Fibroblast of pulmonary artery (primary cell): ENCODE measurements at regions not wholly inside any gene's neighbourhood (a gene's known extent, or its start where the extent isn't known, plus 50 kb on each side); places are given as distances from the start of the nearest gene placed in this dataset.

Experiments
- DNase-seq: peaks from one replicate; pipeline ENCODE4 v3.0.0-alpha.2; 2010; ENCODE audit warnings: low read depth
- H3K4me3 ChIP-seq: replicated peaks from 2 replicates; pipeline ENCODE4 v1.5.1; 2011; ENCODE audit warnings: low read depth, mild to moderate bottlenecking, control low read depth, low read length, moderate library complexity
- CTCF ChIP-seq: IDR thresholded peaks from 2 replicates; pipeline ENCODE4 v1.5.1; 2011; ENCODE audit warnings: mild to moderate bottlenecking, control low read depth, low read length, inconsistent platforms; ENCODE audit errors: missing control alignments

DNA sequence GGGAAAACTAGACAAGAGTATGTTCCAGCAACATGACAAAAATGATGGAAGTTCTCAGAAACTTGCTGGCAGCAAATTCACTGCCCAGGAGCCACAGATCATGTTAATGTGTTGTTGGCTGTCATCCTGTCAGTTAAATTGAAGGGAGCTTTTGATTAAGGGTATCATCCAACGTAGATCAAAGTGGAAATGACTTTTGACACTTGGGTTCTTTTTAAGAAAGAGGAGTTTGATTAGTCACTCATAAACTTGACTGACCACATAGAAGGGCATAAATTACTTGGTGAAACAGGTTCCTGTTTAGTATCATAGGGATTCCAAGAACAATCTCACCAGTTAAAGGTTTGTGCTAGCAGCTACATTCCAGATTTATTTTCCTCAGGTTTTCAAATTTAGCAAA, 288.7 kb downstream of the CSNK1G3 start:
- DNase-seq: no peak
- H3K4me3 ChIP-seq: no peak overlapping the region
- no peak for TF ChIP-seq CTCF

DNA sequence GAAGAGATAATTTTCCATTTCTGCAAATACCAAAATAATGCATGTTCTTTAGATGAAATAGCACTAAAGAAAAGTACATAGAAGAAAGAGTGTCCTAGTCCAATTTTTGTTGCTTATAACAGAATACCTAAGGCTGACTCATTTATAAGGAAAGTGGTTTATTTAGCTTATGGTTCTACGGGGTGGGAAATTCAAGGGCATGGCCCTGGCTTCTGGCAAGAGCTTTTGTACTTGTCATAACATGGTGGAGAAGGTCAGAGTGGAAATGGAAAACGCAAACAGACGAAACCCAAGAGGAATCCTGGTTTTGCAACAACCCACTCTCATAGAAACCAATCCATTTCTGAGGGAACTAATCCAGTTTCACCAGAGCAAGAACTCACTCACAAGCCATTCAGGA, 283.7 kb downstream of the CSNK1G3 start:
- DNase-seq: no peak
- no peak for TF ChIP-seq CTCF
- no peak overlapping the region for H3K4me3 ChIP-seq

DNA sequence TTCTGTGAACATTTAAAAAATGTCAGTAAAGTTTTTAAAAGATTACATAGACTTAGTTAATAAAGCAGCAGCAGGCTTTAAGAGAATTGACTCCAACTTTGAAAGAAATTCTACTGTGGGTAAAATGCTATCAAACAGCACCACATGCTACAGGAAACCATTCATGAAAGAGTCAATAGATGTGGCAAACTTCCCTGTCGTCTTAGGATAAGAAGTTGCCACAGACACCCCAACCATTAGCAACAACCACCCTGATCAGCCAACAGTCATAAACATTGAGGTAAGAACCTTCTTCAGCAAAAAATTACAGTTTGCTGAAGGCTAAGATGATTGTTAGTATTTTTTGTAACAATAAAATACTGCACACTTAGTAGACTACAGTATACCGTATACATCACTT, 278.2 kb downstream of the CSNK1G3 start:
- no peak for TF ChIP-seq CTCF
- H3K4me3 ChIP-seq: no peak overlapping the region
- no peak for DNase-seq

GRCh38 chr5:123787635-123788034, 275.7 kb downstream of the CSNK1G3 start:
- H3K4me3 ChIP-seq: no peak overlapping the region
- DNase-seq: no peak
- TF ChIP-seq CTCF: no peak

- no peak overlapping the region for H3K4me3 ChIP-seq
- TF ChIP-seq CTCF: no peak
- no peak for DNase-seq
Measured at GRCh38 chr5:123787136-123787535, 275.2 kb downstream of the CSNK1G3 start.

DNA sequence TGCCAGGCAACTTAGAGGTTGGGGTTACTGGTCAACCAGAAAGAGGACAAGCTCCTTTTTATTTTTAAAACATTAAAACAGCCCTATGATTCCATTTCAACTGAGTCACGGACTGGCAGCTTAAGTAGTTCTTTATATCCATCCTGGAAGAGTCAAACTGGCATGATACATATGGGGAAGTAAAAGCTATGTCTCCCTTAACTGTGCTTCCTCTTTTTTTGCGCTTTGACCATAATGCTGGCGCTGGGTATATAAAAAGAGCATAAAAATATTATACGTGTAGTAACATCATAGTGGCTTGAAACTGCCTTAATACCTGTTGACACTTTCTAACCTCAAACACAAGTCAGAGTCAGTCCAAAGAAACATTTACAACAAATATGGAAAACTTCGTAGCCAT, 274.4 kb downstream of the CSNK1G3 start:
- no peak for DNase-seq
- no peak overlapping the region for H3K4me3 ChIP-seq
- no peak for TF ChIP-seq CTCF

DNA sequence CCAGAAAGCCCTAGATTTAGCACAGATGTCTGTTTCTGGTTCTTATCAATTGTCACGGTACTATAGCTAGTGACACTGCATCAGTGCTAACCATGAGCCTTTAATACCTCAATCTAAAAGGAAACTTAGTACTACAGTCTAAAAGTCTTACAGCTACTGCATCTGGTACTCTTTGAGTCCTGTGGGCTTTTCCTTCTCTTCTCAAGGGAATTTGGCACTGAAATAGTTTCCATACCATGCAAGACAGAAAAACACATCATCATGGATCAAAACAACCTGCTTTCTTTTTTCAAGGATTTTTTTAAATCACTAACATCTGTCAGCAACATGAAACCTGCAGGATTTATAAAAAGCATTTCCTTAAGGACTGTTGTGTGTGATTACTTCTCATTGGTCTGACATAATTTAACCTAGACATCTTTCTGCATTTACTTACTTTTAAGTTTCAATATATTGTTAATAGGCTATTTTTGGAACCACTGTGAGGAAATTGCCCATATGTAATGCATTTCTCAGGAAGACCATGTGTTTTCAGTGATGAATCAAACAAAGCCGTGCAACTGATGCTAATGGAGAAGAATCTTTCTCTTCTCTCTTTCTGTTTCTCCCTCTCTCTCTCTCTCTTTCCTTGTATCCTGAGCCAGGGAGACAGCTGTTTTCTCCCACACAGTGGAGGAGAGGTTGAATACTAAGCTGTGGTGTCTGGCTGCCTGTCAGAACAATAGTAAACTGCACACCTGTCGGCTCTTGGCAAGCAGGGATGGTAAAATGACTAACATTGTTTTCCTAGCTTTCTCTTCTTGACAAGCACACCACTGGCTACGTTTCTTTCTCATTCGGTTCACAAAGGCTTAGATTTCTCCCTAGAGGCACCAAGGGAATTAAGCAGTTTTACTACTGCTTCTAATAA, 273.4 kb downstream of the CSNK1G3 start:
- no peak for TF ChIP-seq CTCF
- no peak overlapping the region for H3K4me3 ChIP-seq
- DNase-seq: peak; percentile 58
